Ecto neural progenitor cell (in vitro differentiated cells): ENCODE measurements at regions not wholly inside any gene's neighbourhood (a gene's known extent, or its start where the extent isn't known, plus 50 kb on each side); places are given as distances from the start of the nearest gene placed in this dataset.

Experiments used
- DNase-seq: peaks from one replicate; pipeline ENCODE4 v3.0.0-alpha.2; 2018; ENCODE audit warnings: low spot score

- no peak for DNase-seq
These were observed 197.2 kb downstream of the RAP2A start for GRCh38 chr13:97631158-97631557.

GRCh38 chr13:97639236-97639635 lies 205.3 kb downstream of the RAP2A start:
- no peak for DNase-seq

DNA sequence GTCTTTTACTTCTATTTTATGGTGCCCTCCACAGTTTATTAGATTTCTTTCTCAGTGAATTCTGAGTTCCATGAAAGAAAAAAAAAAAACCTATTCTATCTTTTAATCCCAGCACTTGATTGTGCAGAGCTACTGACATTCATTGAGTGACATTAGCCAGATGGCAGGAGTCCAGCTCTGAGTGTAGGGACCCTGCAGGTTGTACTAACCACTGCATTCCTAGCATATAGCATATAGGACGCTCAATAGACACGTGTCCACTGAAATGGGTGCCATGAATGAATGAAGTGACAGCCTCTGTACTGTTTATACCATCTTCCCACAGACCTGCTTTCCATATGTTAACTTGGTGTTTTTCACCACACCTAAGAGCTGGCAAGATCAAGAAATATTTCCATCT lies 206.3 kb downstream of the RAP2A start:
- no peak for DNase-seq

DNA sequence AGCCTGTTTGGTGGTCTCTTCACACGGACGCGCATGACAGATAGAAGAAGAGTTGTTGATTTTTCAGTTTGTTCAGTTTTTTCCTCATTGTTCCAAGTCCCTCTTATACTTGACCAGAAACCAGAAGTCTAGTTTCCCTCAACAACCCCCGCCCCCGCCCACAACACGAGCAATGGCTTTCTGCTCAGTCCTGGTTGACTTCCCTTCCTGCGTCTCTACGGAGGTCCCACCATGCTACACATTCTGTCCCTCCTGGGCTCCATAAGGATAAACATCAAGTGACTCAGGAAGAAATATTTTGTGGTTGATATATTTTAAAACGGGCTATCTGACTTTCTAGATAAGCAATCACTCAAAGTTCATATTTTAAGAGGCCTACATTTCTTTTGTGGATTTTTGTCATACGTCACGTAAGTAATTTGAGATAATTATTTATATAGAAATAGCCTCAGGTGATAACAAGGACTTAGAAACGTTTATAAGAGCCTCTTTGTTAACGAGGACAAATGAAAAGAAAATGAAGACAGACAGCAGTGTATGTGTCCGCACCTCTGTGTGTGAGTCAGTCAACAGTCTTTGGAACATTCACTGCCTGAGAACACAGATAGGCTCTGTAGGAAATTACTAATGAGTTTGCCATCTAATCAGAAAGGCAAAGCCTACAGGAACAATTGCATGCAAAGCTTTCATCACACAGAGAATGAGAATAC lies 214.4 kb downstream of the RAP2A start:
- no peak for DNase-seq

DNA sequence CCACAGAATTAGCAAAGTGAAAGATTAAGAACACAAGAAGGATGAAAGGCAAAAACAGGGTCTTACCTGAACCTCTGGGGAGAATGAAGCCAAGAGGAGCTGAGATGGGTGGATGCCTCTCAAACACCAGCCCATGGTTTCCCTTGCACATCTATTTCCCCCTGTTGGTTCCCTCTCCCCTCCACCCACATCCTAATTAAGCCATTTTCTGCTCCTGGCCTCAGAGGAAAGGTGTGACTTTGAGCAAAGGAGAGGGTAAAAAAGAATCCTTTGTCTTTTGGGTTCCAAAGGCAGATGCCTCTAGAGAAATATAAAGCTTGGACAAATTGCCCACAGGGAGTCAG lies 214.9 kb downstream of the RAP2A start:
- no peak for DNase-seq

DNA sequence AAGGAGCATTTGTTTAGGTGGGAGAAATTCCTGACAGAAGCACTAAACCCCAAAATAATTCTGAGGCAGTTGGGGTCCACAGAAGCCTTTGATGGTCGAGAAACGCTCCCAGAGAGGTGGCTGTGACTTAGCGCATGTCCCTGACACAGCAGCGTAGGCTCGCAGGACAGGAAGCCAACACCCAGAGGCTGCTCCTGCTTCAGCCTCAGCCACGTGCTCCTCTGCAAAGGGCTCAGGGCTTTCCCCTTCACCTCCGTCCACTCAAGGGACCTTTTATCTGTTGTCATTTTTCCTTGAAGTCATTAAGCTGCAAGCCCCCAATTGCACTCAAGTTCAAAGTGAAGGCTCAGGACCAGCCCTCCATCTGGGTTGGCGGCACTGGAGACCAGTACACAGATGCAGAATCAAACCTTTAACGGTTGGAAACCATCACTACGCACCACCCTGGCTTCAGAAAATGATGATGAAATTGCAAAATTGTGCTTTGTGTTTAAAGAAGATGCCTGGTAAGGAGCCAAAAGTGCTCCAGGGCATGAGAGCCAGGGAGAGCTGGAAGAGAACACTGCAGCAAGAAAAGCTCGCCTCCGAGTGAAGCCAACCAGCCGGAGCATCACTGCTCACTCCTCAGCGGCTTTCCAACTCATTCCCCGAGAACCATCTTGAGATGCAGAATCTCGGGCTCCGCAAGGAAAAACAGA lies 219.6 kb downstream of the RAP2A start:
- no peak for DNase-seq

DNA sequence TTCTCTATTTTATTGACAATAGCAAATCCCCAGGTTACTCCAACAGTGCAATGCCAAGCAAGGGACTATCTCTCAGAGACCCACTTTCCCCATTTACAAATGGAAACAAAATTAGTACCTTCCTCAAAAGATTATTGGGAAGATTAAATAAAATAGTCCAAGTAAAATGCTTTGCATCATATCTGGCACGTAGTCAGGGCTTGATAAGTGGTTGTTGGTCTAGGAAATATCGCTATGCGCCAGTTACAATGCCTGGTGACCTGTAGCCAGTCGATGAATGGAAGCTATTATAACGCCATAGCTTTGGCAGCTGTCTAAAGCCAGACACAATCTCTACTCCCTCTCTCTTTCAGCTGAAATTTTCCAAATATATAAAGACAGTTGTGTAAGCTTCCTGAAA lies 220.3 kb downstream of the RAP2A start:
- DNase-seq = no peak

DNA sequence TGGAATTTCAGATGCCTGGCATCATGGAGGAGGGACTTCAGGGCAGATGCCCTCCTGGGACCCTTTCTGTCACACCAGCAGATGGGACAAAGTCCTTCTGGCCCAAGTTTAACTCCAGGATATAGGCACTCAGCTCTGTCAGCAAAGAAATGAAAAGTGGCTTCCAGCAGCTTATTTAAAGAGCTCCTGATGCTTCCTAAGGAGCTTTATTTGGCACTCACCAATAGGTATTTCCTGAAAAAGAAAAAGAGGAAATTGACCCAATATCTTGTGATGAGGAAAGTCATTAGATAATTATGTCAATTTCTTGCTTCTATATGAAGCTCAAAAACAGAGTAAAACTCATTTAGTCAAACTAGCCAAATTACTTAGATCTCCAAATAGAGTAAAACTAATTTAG lies 224.6 kb downstream of the RAP2A start:
- DNase-seq = no peak

DNA sequence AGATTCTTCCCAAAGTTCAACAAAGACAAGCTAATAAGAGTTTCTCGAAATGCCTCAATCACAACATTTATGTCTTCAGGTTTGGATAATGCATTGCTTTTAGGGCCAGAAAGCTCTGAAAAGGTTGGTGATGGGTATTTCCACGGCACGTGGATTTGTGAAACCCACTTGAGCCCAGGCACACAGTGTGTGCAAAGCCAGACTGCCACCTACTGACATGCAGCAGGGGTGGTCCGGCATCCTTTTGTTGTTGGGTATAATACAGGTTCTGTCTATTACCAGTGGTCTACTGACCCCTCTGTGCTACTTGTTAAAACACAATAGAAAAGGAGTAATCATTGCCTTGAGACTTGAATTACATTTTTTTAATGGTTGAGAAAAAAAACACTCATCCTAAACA lies 225.6 kb downstream of the RAP2A start:
- DNase-seq = no peak

GRCh38 chr13:97660594-97661260 lies 226.8 kb downstream of the RAP2A start:
- no peak for DNase-seq

DNA sequence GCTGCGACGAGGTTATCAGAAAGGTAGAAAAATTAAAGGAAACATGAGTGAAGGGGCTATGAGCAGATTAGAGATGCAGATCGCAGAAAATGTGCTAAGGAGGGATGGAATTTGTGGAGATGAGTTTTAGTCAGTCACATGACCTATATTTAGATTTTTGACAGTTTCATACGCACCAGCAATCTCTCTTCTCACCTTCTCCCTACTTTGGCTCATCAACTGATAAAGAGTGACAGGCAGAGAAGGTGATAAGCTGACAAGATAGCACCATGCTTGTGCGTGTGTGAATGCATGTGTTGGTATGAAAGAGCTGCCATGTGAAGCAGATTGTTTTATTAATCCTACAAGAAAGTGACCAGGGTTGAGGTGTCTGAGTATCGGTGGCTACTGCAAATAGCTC lies 252.6 kb downstream of the RAP2A start:
- DNase-seq = no peak

GRCh38 chr13:97692628-97693027 lies 258.7 kb downstream of the RAP2A start:
- no peak for DNase-seq

GRCh38 chr13:97695684-97696083 lies 257.8 kb upstream of the IPO5 start:
- DNase-seq = no peak

- DNase-seq = no peak
These were observed 256.6 kb upstream of the IPO5 start for GRCh38 chr13:97696921-97697320.

- no peak for DNase-seq
These were observed 253.1 kb upstream of the IPO5 start for GRCh38 chr13:97700306-97700848.

DNA sequence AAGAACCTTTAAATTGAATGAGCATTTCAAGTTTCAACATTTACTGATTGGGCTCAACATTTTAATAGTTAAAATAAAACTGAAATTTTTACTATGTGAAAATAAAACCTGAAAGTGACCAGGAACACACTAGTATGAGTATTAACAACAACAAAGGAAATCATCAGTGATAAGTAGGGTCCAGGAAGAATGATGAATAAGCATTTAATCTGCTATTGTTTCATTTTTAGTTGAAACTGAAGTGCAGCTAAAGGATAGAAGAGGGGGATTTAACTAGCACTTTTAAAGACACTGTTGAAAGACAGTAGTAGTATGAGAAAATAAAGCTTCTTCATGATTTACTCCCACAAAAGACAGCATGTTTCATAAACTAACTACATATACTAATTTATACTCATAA lies 250.9 kb upstream of the IPO5 start:
- no peak for DNase-seq

DNA sequence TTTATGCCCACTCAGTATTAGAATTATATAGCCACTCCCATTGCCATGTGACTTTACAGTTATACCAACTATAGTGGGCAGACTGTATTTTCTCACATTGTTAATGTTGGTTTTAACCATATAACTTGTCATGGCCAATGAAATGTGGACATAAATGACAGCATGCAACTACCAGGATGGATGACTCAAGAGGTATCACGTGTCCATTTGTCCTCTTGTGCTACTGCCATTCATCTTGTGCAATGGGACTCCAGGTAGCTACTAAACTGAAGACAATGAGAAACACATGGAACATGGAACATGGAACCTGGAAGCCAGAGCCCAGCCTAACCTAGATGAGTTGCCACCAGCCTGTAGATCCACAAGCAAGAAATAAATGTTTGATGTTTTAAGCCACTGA lies 242.7 kb upstream of the IPO5 start:
- no peak for DNase-seq

- DNase-seq = no peak
These were observed 240.7 kb upstream of the IPO5 start for GRCh38 chr13:97712770-97713169.

DNA sequence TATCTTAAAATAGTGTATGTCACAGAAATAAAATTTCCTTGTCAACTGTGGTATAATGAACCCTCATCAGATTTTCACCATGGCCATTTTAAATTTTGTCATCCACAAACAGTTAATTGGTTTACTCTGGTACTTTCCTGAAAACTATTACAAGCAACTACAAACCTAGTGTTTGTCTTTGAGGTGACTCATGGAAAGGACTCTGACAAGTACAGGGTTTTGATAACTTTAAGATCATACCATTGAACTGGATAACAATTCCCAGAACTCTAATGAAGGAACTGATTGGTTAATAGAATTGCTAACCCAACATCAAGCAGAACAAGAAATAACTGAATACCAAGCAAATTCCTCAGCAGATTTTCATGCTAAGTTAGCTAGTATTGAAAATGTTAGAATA lies 237.7 kb upstream of the IPO5 start:
- no peak for DNase-seq

- DNase-seq = no peak
These were observed 236.7 kb upstream of the IPO5 start for GRCh38 chr13:97716746-97717145.

DNA sequence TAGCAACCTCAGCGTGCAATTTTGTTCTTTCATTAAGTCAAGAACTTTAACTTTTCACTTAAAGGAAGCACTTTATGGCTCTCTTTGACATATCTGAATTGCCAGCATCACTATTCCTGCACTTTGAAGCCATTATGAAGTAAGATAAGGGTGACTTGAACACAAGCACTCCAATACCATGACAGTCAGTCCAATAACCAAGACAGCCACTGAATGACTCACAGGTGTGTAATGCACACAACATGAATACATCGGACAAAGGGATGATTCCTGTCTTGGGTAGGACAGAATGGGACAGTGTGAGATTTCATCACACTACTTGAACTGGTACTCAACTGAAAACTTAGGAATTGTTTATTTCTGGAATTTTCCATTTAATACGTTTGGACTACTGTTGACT lies 233.7 kb upstream of the IPO5 start:
- DNase-seq = no peak

- DNase-seq = no peak
These were observed 232.6 kb upstream of the IPO5 start for GRCh38 chr13:97720896-97721295.

GRCh38 chr13:97723655-97724054 lies 229.8 kb upstream of the IPO5 start:
- DNase-seq = no peak
